Right hindlimb (tissue), 1 donor: ENCODE measurements at regions not wholly inside any gene's neighbourhood (a gene's known extent, or its start where the extent isn't known, plus 50 kb on each side); places are given as distances from the start of the nearest gene placed in this dataset.
"Not testable (repeated sequence)": the region's sequence is repeated elsewhere in the genome, so short reads cannot be mapped to it uniquely, and the experiment has no call there.

Experiments used
- DNase-seq: peaks from one replicate; pipeline ENCODE4 v3.0.0-alpha.2; 2018

GRCh38 chr4:59247032-59247431 is 1953.1 kb upstream of the ADGRL3 start:
- no peak for DNase-seq

GRCh38 chr4:59248313-59248712 is 1951.8 kb upstream of the ADGRL3 start:
- DNase-seq = no peak

- no peak for DNase-seq
These were observed 1951.0 kb upstream of the ADGRL3 start for GRCh38 chr4:59249110-59249509.

- DNase-seq = no peak
These were observed 1942.1 kb upstream of the ADGRL3 start for GRCh38 chr4:59258002-59258401.

DNA sequence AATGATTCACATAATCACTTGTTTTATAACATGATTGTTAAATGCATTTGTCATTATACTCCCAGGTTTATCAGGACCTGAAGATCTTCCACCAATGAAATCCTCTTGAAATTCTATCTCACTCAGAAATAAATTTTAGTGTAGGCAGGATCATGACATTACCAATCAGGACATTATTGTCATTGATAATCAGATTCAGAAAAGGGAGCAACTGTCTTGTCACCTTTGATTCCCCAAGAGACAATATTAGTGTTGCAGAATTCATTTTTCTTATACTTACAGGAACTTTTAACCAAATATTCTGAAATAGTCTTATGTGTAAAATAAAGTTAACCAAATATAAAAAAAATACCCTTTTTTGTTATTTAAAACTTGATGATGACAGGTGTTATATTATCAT is 1892.5 kb upstream of the ADGRL3 start:
- no peak for DNase-seq

DNA sequence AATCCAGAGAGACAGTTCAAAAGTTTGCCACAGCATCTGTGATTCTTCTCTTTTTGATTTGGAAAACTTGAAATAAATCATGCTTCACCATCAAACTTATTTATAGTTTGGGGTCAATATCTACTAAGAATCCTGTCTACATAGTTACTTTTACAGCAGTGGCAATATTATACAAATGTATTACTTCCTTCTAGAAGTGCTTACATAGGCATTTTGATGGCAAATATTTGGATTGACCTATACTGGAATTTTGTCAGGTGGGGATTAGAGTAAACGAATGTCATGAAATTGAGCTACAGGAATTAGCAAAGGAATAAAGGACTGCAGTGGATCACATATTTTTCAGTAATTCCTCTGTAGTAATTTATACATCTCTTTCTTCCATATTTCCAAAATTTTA is 1885.5 kb upstream of the ADGRL3 start:
- no peak for DNase-seq

DNA sequence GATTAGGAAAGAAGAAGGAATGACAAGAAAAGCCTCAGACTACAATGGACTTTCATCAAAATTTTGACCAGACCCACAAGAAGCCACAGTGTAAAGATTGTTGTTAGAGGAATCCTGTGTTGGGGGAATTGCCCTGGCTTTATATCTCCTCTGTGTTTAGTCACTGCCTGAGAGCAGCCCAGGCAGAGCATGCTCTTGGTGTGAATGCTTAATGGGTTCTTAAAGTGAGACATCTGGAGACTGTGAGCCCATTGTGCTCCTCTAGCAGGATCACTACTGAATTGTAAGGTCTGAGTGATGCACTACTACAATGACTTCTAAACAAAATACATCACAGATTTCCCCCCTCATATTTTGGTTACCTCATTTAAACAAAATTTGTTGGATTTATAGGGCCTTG is 1860.5 kb upstream of the ADGRL3 start:
- DNase-seq = no peak

GRCh38 chr4:59341506-59341905 is 1858.6 kb upstream of the ADGRL3 start:
- DNase-seq = no peak

- DNase-seq = no peak
These were observed 1851.2 kb upstream of the ADGRL3 start for GRCh38 chr4:59348949-59349348.

GRCh38 chr4:59369229-59369628 is 1830.9 kb upstream of the ADGRL3 start:
- no peak for DNase-seq

DNA sequence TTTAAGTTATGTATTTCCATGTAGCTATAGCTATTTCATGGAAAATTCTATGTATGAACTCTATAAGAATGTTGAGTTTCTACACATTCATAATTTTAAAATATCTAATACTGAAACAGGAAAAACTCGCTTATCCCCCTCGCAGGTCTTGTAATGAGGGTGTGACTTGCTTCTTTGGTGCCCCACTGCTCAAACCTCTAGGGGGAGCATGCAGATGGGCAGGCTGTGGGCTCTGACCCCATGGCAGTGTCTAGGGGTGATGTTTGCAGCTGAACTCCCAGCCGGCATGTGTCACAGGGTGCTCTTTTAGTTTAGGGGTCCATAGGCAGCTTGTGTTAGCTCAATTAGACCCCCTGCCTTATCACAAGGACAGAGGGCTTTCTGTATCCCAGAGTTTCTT is 1825.7 kb upstream of the ADGRL3 start:
- no peak for DNase-seq

- no peak for DNase-seq
These were observed 1819.2 kb upstream of the ADGRL3 start for GRCh38 chr4:59380841-59381366.

DNA sequence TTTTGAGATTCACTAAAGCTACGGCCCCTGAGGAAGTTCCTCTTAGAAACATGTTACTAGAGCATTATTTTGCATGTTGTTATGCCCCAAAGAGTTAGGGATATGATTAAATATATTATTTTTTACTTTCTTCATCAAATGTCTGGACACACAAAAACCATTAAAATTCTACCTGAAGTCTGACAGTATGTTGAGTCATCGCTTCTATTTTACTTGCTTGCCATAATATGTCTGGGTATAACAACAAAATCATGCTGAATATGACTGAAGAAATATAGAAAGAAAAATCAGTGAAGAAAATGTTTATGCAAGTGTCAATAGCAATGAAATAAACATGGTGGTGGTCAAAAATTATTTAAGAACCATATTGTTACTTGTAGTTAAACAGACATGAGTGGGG is 1818.5 kb upstream of the ADGRL3 start:
- DNase-seq = no peak

DNA sequence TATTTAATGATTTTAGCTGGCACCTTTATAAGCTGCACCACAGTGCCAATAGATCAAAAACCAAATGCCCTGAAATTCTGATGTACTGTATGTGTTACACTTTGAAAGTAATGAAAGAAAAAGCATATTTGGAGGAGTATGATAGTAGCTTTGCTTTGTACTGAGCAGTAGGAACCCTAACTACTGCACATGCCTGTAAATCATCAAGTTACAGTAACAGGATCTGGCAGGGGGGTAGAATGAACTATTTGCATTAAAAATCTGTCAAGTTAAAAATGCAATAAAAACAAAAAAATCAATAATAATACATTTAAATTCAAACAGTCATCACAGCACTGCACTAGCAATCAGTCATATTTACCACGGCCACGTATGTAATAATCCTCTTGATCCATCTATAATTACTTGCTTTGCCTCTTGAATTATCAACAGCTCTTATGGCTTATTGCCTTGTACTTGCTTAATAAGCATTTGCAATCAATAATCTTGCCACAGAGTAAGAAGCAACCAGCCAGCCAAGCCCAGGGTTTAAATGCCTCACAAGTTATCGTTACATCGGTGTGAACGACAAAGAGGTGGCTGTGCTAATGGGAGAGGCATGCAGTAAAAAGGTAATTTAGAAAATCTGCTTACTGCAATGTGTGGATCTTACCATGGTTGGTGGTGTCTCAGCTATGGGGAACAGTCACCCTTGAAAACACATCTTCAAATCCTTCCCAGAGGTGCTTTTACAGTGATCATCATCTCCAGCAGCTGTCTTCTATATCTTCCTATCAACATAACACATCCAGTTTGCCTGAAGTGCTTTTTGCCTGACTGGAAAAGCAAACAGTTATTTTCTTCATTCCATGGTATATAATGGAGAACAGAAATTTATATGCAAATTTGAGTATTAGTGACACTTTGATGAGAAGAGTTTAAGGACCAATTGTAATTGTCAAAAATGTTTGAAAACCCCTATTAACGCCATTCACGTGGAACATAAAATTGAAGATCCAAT is 1812.1 kb upstream of the ADGRL3 start:
- DNase-seq = no peak

GRCh38 chr4:59393780-59394179 is 1806.3 kb upstream of the ADGRL3 start:
- DNase-seq = no peak

DNA sequence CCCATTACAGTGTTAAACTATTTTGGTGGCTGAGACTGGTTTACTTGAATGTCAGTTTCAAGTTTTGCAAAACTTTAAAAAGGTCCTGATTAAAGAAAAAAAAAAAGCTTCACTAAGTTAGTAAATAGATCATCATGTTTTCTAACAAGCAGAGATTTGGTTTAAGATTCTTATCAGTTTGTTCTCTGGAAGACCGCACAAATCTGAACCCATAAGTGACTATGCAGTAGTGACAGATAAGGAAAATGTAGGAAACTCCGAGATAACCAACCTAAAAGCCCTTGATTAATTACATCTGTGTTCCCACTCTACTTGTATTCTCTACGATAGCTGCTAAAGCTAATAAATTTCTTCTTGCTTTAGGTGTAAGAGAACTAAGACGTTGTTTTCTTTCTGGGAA is 1799.8 kb upstream of the ADGRL3 start:
- no peak for DNase-seq

DNA sequence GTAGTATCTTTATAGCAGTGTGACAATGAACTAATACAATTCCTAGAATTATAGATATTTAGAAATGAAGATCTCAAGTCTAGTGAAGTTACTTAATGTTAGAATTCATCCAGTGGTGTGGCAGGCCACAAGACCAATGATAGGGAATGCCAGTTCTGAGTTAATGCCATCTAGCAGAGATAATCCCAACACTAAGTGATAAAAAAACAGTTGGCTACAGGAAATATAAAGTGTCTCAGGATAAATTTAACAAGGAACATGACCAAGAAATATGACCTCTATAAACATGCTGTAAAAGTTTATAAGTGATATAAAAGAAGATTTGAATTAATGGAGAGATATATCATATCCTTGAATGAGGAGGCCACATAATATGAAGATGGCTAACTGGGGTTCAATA is 1790.5 kb upstream of the ADGRL3 start:
- no peak for DNase-seq

- DNase-seq = no peak
These were observed 1787.4 kb upstream of the ADGRL3 start for GRCh38 chr4:59412739-59413138.

GRCh38 chr4:59455751-59456150 is 1744.4 kb upstream of the ADGRL3 start:
- no peak for DNase-seq

DNA sequence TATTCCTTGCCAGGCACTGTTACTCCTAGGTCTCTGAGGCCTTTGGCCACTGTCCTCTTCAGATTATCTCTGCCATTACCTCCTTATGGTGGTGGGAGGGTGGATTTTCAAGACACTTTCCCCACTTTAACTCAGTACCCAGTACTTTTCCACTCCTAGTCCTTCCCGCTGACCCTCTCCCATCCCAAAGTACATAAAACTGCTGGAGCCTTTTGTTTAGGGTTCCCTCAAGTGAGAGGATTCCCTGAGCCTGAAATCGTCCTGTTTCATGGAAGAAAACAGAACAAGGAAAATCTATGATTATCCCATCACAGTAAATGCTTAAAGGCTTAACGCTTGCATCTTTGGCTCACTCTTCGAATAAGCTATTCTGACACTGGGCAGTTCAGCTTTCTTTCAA is 1742.5 kb upstream of the ADGRL3 start:
- DNase-seq = no peak

DNA sequence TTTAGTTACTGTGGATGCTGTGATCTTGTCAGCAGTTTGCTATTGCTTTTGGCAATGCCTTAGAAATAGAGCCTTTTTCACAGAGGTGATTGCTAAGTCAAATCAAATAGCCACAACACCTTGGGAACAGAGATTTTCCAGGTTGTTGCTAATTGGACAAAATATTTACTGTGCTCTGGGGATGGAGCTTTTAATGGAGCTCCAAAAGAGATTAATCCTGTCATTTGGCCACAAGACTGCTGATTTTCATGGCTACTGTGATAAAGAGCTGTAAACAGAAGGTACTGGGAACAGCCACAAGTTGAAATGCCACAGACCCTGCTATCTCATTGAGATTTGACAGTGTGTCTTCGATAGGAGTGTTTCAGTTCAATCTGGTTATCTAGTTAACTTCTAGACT is 1715.2 kb upstream of the ADGRL3 start:
- no peak for DNase-seq

GRCh38 chr4:59500103-59500502 is 1700.0 kb upstream of the ADGRL3 start:
- no peak for DNase-seq

- DNase-seq = no peak
These were observed 1696.4 kb upstream of the ADGRL3 start for GRCh38 chr4:59503731-59504130.

DNA sequence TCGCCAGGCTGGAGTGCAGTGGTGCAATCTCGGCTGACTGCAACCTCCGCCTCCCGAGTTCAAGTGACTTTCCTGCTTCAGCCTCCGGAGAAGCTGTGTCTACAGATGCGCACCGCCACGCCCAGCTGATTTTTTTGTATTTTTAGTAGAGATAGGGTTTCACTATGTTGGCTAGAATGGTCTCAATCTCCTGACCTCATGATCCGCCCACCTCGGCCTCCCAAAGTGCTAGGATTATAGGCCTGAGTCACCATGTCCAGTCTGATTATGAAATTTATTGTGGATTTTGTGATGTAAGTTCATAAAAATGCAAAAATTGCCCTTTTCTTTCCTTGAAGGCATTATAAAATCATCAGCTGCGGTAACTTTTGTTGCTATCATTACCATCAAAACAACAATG is 1688.3 kb upstream of the ADGRL3 start:
- not testable (repeated sequence) for DNase-seq

- no peak for DNase-seq
These were observed 1683.1 kb upstream of the ADGRL3 start for GRCh38 chr4:59517007-59517406.
